ENCODE measurements at regions not wholly inside any gene's neighbourhood (a gene's known extent, or its start where the extent isn't known, plus 50 kb on each side); places are given as distances from the start of the nearest gene placed in this dataset.

- TF ChIP-seq EP300 (IDR thresholded peaks at IDR 0.05), result no peak
- TF ChIP-seq CTCF (IDR thresholded peaks at IDR 0.05), result no peak
Observed at GRCh38 chr5:120771202-120771601, 307.1 kb downstream of the PRR16 start.
